ENCODE measurements at regions not wholly inside any gene's neighbourhood (a gene's known extent, or its start where the extent isn't known, plus 50 kb on each side); places are given as distances from the start of the nearest gene placed in this dataset.
"Not testable (repeated sequence)": the region's sequence is repeated elsewhere in the genome, so short reads cannot be mapped to it uniquely, and the experiment has no call there.

- no peak for DNase-seq
These were observed 88.8 kb upstream of the SLITRK5 start for GRCh38 chr13:87582399-87582798.

- DNase-seq = no peak
These were observed 80.7 kb upstream of the SLITRK5 start for GRCh38 chr13:87590518-87590917.

- DNase-seq = not testable (repeated sequence)
These were observed 66.7 kb upstream of the SLITRK5 start for GRCh38 chr13:87604437-87604836.

- no peak for DNase-seq
These were observed 63.9 kb upstream of the SLITRK5 start for GRCh38 chr13:87607266-87607665.

- DNase-seq = no peak
These were observed 56.9 kb upstream of the SLITRK5 start for GRCh38 chr13:87614276-87614675.
